Endodermal cell (in vitro differentiated cells): ENCODE measurements at regions not wholly inside any gene's neighbourhood (a gene's known extent, or its start where the extent isn't known, plus 50 kb on each side); places are given as distances from the start of the nearest gene placed in this dataset.

Experiments
- DNase-seq: peaks from one replicate; pipeline ENCODE4 v3.0.0-alpha.2; 2017
- H3K27ac ChIP-seq: 2 replicates; pipeline ENCODE4 v1.5.1; 2013; ENCODE audit warnings: mild to moderate bottlenecking, low read depth, low read length, moderate library complexity
- H3K27me3 ChIP-seq: 2 replicates; pipeline ENCODE4 v1.6.1; 2013; ENCODE audit warnings: mild to moderate bottlenecking, low read length, moderate library complexity; ENCODE audit not compliant: insufficient read depth, control insufficient read depth, poor library complexity, severe bottlenecking
- H3K36me3 ChIP-seq: 2 replicates; pipeline ENCODE4 v1.7.0; 2013; ENCODE audit warnings: mild to moderate bottlenecking, low read length, moderate library complexity; ENCODE audit not compliant: control insufficient read depth, insufficient read depth
- H3K4me1 ChIP-seq: one replicate; pipeline ENCODE4 v1.7.0; 2013; ENCODE audit warnings: low read length; ENCODE audit not compliant: control insufficient read depth, insufficient read depth
- H3K4me3 ChIP-seq: 2 replicates; pipeline ENCODE4 v1.5.1; 2013; ENCODE audit warnings: mild to moderate bottlenecking, low read length, moderate library complexity
- H3K9ac ChIP-seq: 2 replicates; pipeline ENCODE4 v1.6.1; 2013; ENCODE audit warnings: mild to moderate bottlenecking, low read length, moderate library complexity; ENCODE audit not compliant: poor library complexity, severe bottlenecking; ENCODE audit errors: extremely low read depth
- H3K9me3 ChIP-seq: 2 replicates; pipeline ENCODE4 v1.6.1; 2013; ENCODE audit warnings: mild to moderate bottlenecking, low read length, moderate library complexity; ENCODE audit not compliant: control insufficient read depth
- H3K27ac Mint-ChIP-seq: 2 replicates; pipeline ENCODE4 v1.8.0; 2020; ENCODE audit warnings: mixed read lengths
- H3K27me3 Mint-ChIP-seq: 2 replicates; pipeline ENCODE4 v1.8.0; 2021; ENCODE audit warnings: mild to moderate bottlenecking, mixed read lengths; ENCODE audit not compliant: insufficient read depth
- H3K36me3 Mint-ChIP-seq: 2 replicates; pipeline ENCODE4 v1.8.0; 2020; ENCODE audit warnings: low read depth, mixed read lengths
- H3K4me1 Mint-ChIP-seq: 2 replicates; pipeline ENCODE4 v1.8.0; 2020; ENCODE audit warnings: mixed read lengths
- H3K4me3 Mint-ChIP-seq: 2 replicates; pipeline ENCODE4 v1.8.0; 2020; ENCODE audit warnings: mild to moderate bottlenecking, moderate library complexity, mixed read lengths
- H3K9me3 Mint-ChIP-seq: 2 replicates; pipeline ENCODE4 v1.8.0; 2020; ENCODE audit warnings: mild to moderate bottlenecking, mixed read lengths
- CTCF ChIP-seq: fragments of 200-600 bp; sonication (generic); conservative IDR thresholded peaks from 2 replicates; pipeline ENCODE4 v1.5.0; 2021; ENCODE audit warnings: antibody characterized with exemption, mild to moderate bottlenecking
- WGBS, 2 experiments: methylation state at CpG; one replicate each; pipeline versions ENCODE4 v1.1.5 to v1.1.7; 2013; ENCODE audit warnings: missing lambda C conversion rate in 2 of 2, mixed read lengths in 1 of 2; ENCODE audit not compliant: insufficient coverage in 1 of 2, insufficient read length in 1 of 2; 5-methylcytosine and 5-hydroxymethylcytosine counted together

DNA sequence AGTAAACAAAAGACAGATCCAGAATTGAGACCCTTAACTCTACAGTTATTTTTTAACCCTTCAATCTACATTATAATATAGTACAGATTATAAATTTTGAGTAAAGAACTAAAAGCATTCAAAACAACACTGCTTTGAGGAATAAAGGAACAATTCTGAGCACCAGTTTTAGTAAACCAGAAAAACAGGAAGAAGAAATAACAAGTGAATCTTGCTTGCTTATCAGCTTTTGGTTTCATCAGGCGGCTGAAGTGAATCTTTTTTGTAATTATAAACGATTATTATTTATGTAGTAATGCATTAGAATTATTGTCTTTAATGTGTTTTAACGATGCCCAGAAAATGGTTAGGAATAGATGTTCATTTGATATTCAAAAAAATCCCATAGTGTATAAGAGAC, 305.4 kb downstream of the ARAP2 start:
- Mint-ChIP-seq H3K4me1 (peaks cover 5% of the 10 kb centered on the region), H3K36me3 (no peaks in the 10 kb centered on the region), H3K4me3 (no peak overlapping the region), H3K27me3 (no peaks in the 10 kb centered on the region), H3K27ac (no peak overlapping the region), H3K9me3 (no peaks in the 10 kb centered on the region)
- Histone ChIP-seq H3K4me3 (no peak overlapping the region), H3K36me3 (no peaks in the 10 kb centered on the region), H3K4me1 (no peaks in the 10 kb centered on the region), H3K27me3 (no peaks in the 10 kb centered on the region), H3K9ac (no peak overlapping the region), H3K27ac (no peak overlapping the region), H3K9me3 (no peaks in the 10 kb centered on the region)
- 98 to 100% methylated on average over 2 to 3 of the region's 3 CpGs for WGBS, 2 experiments
- no peak for TF ChIP-seq CTCF
- DNase-seq = no peak

DNA sequence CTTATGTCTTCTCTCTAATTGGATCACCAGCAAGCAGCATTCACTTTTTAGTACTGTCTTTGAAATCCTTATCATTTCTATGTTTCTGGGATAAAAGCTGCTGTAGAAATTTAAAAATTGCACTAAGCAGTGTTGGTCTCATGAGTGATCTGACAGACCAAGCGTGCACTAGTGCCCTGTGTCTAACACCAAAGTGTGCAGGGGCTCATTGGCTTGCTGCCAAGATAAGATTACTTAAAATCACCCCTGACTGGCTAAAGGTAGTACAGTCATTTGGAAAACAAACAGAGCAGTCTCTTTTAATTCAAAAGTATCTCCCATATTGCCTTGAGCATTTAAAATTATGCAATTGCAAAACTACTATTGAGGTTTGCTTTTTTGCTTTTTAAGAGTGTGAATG, 304.6 kb downstream of the ARAP2 start:
- no peaks in the 10 kb centered on the region for H3K27me3 ChIP-seq
- TF ChIP-seq CTCF = no peak
- H3K9me3 Mint-ChIP-seq = no peaks in the 10 kb centered on the region
- H3K4me3 Mint-ChIP-seq = no peak overlapping the region
- no peaks in the 10 kb centered on the region for H3K36me3 ChIP-seq
- H3K9ac ChIP-seq = no peak overlapping the region
- H3K27ac Mint-ChIP-seq = no peak overlapping the region
- no peaks in the 10 kb centered on the region for H3K4me1 ChIP-seq
- H3K36me3 Mint-ChIP-seq = no peaks in the 10 kb centered on the region
- H3K4me1 Mint-ChIP-seq = no peaks in the 10 kb centered on the region
- no peaks in the 10 kb centered on the region for H3K27me3 Mint-ChIP-seq
- H3K4me3 ChIP-seq = no peak overlapping the region
- no peak overlapping the region for H3K27ac ChIP-seq
- no peaks in the 10 kb centered on the region for H3K9me3 ChIP-seq
- DNase-seq = no peak
- 89 to 100% methylated on average over 1 of the region's 1 CpG for WGBS, 2 experiments

GRCh38 chr4:35942092-35942491, 302.2 kb downstream of the ARAP2 start:
- H3K4me3 ChIP-seq = no peak overlapping the region
- no peak overlapping the region for H3K9ac ChIP-seq
- WGBS, 2 experiments = 89 to 100% methylated on average over 1 to 2 of the region's 2 CpGs
- no peaks in the 10 kb centered on the region for H3K27me3 ChIP-seq
- H3K9me3 ChIP-seq = no peaks in the 10 kb centered on the region
- H3K36me3 ChIP-seq = no peaks in the 10 kb centered on the region
- H3K27ac ChIP-seq = no peak overlapping the region
- Mint-ChIP-seq H3K27ac (no peak overlapping the region), H3K9me3 (peaks cover 7% of the 10 kb centered on the region), H3K4me3 (no peak overlapping the region), H3K36me3 (no peaks in the 10 kb centered on the region), H3K27me3 (no peaks in the 10 kb centered on the region), H3K4me1 (no peaks in the 10 kb centered on the region)
- H3K4me1 ChIP-seq = no peaks in the 10 kb centered on the region
- DNase-seq = no peak
- TF ChIP-seq CTCF = no peak
